ENCODE measurements at regions not wholly inside any gene's neighbourhood (a gene's known extent, or its start where the extent isn't known, plus 50 kb on each side); places are given as distances from the start of the nearest gene placed in this dataset.

DNA sequence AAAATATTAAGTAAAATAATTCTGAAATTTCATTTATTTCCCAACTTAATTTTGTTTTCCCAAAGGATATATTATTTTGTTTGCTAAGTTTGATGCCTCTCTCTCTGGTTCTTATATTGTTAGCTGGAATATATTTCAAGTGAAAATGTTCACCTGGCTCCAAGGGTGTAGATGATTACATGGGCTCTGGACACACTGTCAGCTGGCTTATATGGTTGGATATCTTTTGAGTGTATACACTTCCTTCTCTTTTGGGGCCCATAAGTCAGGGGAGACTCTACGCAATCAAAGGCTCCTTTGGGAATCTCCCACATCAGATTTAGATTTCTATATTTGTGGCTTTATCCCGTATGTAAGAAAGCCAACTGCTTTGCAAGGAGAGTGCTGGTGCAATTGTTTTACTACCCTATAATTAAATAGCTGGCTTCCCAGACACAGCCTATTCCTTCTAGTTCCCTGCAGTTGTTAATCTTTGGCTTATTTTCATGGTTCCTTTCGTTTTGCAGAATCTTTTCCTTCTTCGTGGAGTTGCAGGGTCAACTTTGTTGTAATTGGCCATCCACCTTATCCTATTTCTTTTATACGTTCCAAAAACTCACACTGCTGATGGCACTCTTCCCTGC is 225.7 kb downstream of the DPH6 start:
- DNase-seq (ENCODE audit: low read depth in 4 of 4, low spot score in 2 of 4) = no peak

DNA sequence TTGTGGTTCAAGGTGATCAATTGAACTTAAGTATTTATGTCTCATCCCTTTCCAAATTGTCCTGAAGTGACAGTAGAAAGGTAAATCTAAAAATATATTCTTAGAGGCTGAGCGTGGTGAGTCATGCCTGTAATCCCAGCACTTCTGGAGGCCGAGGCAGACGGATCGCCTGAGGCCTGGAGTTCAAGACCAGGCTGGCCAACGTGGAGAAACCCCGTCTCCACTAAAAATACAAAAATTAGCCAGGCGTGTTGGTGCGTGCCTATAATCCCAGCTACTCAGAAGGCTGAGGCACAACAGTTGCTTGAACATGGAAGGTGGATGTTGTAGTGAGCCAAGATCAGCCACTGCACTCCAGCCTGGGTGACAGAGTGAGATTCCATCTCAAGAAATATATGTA is 226.6 kb downstream of the DPH6 start:
- DNase-seq (ENCODE audit: low read depth in 4 of 4, low spot score in 2 of 4) = no peak

DNA sequence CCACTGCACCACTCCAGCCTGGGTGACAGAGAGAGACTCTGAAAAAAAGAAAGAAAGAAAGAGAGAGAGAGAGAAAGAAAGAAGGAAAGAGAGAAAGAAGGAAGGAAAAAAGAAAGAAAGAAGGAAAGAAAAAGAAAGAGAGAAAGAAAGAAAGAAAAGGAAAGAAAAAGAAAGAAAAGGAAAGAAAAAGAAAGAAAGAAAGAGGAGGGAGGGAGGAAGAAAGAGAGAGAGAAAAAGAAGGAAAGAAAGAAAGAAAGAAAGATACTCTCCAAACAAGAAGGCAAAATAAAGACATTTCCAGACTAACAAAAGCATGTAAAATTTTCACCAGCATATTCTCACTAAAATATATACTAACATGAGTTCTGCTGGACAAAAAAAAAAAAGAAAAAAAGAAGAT is 228.7 kb downstream of the DPH6 start:
- no peak for DNase-seq (ENCODE audit: low read depth in 4 of 4, low spot score in 2 of 4)

DNA sequence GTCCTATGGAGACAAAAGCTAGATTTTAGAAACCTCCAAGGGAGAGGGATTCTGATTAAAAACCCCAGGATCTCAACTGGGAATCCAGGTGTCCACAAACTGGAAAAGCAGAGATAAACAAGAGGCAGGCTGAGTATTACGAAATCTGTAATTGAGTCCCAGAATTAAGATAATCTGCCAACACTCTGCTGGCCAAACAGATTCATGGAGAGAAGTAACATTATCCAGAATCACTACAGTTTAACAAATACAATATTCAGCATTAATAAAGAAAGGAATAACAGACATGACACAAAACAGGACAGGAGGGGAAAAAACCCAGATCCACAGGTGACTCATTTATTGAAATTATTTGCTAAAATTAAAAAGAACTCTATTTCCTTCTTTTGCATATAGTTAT is 227.2 kb upstream of the NANOGP8 start:
- DNase-seq (ENCODE audit: low read depth in 4 of 4, low spot score in 2 of 4) = no peak

DNA sequence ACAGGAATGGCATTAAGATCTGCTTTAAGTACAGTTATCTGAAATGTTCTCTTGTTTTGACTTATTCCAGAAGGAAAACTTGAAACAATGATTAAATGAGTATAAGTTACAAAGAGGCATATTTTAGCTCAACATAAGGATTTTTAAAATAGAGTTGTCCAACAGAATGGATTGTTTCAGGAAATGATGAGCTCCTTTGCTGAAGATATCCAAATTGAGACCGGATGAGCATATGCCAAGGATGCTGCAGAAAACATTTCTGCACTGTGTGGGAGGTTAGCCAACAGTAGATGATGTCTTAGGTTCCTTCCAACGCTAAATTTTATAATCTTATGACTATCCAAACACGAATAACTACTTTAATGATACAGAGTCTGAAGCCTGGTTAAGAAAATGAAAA is 226.5 kb upstream of the NANOGP8 start:
- no peak for DNase-seq (ENCODE audit: low read depth in 4 of 4, low spot score in 2 of 4)

DNA sequence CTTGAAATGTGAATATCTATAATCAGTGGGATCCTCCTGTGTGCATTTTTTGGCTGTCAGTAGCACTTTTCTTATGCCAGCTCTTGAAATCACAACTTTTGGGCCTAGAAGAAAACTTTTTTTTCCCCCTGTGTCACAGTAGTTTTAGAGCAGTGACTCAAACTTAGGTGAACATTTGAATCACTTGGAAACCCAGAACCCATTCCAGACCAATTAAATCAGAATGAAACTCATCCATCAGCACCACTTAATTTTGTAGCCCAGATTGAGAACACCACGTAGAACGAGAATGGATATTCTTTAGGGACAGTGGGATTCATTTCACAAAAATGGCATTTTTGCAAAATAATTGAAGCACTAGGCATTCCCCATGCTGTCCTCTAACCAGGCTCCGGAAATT is 224.8 kb upstream of the NANOGP8 start:
- DNase-seq (ENCODE audit: low read depth in 4 of 4, low spot score in 2 of 4) = no peak

DNA sequence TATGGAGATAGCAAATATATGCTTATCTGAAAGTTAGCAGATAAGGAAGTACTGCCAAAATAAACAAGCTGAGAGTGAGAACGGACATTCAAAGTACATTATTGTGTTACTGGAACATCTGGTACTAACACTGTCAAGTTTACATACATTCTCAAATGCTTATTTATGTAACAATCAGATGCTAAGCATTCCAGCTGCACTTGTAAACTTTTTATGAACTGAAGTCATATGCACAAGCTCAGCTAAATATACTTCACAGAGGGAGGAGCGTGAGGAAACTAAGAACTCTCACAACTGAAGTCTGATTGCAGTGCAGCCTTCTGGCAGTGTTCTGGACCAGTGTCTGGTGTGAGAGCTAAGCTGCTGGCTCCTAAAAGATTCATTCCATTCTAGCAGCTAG is 223.7 kb upstream of the NANOGP8 start:
- no peak for DNase-seq (ENCODE audit: low read depth in 4 of 4, low spot score in 2 of 4)

DNA sequence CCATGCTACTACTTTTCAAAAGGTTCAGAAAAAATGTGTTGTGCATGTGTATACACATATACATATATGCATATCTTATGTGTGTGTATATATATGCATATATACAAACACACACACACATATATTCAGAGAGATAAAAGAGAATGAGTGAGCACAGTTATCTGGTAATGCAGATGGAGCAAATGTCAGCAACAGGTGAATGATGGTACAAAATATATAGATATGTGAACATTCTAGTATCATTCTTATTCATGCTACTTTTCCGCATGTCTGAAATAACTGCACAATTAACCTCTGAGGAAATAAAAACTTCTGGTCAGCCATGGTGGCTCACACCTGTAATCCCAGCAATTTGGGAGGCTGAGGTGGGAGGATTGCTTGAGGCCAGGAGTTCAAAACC is 222.6 kb upstream of the NANOGP8 start:
- no peak for DNase-seq (ENCODE audit: low read depth in 4 of 4, low spot score in 2 of 4)

DNA sequence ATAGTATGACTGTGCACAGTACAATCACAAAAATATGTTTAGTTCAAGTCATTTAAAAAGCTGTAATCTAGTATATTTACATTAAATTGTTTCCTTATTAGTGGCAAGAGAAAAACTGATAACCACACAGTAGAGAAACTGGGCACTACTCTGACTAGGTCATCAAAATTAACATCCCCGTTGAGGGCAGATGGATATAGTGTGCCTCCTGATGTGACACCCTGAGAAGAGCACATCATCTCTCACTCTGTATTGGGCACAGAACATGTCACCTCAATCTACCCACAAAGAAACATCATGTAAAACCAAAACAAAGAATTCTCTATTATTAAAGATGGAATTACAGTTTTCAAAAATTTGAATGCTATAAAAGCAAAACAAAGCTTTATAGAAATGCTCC is 221.9 kb upstream of the NANOGP8 start:
- DNase-seq (ENCODE audit: low read depth in 4 of 4, low spot score in 2 of 4) = no peak

DNA sequence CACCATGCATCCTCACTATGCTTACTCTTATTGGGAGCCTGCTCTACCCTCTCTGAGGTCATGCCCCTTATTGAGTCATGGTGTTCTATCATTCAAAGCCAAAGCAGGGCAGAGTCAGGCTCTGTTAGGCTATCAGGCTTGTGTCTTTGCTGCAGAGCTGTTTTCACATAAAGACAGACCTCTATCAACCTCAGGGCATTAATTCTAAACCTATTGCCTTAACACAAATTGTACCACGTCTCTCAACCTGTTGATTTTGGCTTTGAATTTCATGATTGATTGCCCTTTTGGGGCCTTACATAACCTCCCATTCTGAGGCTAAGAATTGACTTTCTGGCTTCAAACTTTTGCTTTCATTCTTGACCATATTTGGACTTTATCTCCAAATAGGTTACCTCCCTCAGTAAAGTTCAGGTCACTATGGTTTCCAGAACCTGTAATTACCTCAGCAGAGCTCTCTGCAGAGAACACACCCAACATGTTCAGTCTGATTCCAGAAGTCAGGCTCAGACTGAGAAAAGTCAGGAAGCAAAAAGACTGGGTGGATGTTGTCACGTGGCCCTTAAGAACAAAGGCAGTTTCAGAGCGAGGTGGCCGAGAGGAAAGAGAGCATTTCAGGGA is 221.4 kb upstream of the NANOGP8 start:
- DNase-seq (ENCODE audit: low read depth in 4 of 4, low spot score in 2 of 4) = no peak

DNA sequence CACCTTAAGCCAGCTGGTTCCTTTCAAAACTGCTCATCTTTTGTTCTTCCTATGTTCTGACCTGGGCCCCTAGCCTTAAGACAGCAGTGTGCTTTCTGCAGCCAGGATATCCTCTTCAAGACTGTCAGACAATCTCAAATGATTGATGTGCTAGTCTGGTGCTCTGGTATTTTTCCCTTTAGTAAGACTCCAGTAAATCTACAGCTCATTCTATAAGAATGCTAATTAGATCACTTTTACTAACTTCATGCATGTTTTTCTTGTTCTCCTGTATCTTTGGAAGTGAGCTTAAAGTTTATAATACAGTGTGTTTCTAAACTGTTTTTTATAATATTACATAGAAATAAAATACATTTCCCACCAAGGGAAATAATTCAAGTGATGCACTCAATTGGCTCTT is 220.9 kb upstream of the NANOGP8 start:
- DNase-seq (ENCODE audit: low read depth in 4 of 4, low spot score in 2 of 4) = no peak

DNA sequence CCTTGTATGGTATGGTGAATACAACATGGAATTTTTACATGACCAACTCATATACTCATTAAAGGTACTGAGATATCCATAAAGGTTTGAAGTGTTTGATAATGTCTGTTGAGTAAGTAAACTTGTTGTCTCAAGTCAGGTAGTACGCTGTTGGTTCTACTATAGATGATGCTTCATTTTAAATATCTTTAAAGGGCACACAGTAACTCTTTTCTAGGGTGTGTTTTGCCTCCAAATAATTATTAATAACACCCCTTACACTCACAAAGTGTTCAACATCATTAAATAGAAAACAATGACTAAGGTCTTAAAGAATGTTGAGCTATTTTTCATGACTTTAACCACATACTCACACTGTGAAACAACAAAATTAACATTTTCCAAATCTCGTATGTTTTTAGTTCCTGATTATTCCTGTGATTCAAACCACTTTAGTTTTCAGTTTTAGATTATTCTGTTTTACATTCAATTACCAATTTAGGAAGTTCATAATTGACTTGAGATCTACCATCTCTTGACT is 220.0 kb upstream of the NANOGP8 start:
- DNase-seq (ENCODE audit: low read depth in 4 of 4, low spot score in 2 of 4) = no peak

DNA sequence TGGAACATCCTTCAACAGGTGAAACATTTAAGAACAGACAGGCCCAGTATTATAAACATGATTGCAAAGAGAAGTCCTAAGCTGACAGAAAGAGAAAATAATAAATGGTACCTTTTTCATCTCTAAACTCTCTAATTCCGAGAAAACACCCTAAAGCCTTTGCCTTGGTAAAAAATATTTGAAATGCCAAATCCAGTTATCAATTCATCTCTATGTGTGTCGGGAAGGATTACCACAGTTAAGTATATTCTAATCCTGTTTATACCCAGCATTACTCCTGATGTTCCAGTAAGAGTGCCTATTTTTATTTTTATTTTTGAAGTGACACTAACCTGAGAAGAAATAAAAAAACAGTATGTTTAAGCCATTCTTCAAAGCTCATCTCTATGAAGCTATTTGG is 219.3 kb upstream of the NANOGP8 start:
- no peak for DNase-seq (ENCODE audit: low read depth in 4 of 4, low spot score in 2 of 4)

DNA sequence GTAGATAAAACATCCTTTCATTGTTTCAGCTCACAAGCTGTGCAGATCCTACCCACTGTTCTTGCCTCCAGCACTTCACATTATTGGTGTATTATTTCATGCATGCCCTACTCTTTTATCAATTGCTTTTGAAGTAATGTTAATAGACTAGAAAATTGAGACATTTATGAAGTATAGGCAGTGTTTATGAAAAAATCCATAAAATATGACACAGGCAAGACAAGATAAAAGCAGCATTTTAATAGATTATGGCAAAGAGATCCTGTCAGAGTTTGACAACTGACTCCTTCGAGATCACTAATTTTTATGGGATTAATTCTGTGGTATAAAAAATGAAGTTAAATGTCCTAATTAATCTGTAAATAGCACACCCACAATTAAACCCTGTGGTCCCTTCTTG is 217.2 kb upstream of the NANOGP8 start:
- DNase-seq (ENCODE audit: low read depth in 4 of 4, low spot score in 2 of 4) = no peak

DNA sequence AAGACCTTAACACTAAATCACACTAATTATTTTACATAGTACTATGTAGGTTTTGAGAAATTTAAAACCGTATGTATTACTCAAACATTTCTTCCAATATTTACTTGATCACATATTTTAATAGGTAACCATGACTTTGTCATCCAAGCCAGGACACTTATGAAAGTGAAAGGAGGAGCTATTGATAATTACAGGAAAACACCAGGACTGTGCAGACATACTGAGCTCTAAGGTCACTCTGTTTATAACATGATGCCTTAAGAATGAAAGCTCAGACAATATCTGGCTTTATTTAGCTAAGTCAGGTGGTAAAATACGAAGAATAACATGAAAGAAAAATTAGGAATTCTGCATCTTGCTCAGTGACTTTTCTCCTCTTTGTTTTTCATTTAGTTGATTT is 216.0 kb upstream of the NANOGP8 start:
- no peak for DNase-seq (ENCODE audit: low read depth in 4 of 4, low spot score in 2 of 4)

DNA sequence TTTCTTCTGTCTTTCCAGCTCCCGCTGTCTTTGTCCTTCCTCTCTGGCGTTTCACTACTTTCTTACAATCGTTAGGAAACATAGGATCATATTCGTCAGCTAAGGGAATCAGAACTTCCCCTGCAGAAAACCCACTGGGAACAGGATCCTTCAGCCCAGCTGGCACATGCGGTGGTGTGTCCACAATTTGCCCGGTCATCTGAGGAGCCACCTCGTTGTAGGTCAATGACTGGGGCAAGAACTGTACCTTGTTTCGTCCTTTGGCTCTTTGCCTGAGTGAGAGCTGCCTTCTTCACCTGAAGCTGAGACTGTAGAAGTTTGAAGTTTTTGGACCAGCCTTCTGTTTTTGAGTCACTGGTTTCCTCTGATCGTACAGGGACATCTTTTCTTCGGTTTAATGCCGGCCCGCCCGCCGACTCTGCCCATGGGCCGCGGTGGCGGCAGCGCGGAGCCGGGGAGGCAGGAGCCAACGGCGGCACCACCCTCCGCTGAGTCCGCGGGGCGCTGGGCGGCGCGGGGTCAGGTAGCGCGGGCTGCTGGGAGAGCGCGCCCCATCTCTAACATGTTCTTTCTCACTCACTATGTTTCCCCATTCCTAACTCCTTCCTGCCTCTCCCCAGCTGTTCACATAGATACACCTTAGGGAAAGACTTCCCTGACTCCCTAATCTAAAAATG is 214.1 kb upstream of the NANOGP8 start:
- DNase-seq (ENCODE audit: low read depth in 4 of 4, low spot score in 2 of 4) = no peak

DNA sequence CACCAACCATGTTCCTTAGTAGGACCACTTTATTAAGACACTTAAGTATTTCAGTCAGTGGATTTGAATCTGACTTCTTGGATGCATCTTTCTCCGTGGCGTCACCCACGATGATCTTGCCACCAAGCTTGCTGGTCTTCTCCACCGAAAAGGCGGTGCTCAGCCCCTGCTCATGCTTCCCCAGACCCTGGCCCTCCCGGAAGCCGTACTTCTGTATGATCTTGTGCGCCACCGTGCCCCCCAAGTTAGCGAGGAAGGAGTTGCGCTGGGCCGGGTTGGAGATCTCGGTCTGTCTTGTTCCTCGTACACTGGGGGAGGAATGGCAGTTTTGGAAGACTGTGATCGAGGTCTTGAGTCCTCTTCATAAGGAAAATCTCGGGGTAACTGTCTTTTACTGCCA is 213.4 kb upstream of the NANOGP8 start:
- DNase-seq (ENCODE audit: low read depth in 4 of 4, low spot score in 2 of 4) = no peak

DNA sequence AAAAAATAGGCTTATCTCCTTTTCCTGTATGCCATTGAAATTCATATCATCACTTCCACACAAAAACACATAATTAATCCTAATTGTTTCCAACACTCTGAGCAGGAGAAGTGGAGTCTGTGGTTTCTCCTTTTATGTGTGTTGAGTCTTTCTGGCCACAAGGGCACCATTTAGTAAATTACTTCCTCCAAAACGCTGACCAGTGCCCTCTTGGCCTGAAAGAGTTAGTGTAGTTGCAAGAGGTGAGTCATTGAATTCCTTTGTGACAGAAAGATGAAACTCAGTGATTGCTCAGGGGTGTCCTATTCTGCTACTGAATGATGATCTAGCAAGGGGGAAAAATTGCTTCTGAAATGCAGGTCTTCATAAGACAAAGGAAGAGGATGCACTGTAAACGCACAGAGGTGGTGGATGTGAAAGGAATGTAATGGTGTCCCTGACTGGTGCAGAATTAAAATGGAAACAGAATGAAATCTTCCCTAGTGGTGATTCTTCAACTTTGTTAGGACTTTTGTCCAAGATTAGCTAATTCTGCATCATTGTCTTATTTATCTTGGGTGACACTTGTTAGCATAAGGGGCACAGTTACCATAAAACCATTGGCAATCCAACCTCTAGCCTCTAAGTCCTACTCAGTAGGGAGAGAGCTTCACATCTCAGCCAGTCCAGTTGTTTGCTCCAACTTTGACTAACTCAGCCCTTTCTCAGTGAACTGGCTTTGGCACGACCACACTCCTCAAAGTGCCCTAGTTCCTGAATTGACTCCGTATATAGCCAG is 208.4 kb upstream of the NANOGP8 start:
- no peak for DNase-seq (ENCODE audit: low read depth in 4 of 4, low spot score in 2 of 4)

DNA sequence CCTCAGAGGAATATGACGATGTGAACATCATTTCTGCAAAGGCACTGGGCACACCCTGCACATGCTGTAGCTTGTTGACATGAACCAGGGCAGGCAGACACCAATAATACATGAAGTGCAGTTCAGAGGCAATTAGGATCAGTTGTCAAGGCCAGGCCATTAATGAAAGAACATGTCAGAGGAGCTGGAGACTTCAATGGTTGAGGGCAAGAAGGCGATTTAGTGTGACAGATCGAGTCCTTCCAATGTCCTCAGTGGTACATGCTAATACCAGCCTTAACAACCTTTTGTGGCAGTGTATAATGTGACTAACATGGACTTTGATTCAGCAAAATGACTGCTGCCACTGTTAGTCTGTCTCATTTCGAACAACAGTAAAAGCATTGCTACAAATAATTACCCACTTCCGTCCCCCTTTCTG is 205.2 kb upstream of the NANOGP8 start:
- no peak for DNase-seq (ENCODE audit: low read depth in 4 of 4, low spot score in 2 of 4)

DNA sequence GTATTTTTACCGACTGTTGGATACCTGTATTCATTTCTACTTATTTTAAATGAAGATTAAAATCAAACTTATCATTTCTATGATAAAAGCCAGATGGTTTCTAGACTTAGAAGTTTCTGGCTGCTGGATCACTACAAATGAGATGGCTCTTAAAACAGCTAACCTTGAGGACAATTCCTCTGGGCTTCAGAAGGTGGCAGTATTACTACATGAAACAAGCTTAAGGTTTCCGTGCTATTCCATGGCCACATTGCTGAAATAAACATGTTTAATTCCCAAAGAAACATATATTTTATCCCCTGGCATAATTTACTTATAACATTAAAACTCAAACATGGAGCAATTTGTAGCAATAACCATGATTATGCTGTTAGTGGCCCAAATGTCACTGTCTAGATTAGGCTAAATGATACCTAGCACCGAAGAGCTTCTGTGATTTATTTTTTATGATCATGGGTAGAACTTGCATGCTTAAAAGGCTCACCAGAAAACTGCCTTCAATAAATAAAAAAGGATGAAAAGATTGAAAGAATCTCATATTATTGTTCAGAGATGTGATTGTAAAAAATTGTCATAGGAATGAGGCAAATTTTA is 204.0 kb upstream of the NANOGP8 start:
- peak in 2 of 4 donors; percentile 62 for DNase-seq (ENCODE audit: low read depth in 4 of 4, low spot score in 2 of 4)

DNA sequence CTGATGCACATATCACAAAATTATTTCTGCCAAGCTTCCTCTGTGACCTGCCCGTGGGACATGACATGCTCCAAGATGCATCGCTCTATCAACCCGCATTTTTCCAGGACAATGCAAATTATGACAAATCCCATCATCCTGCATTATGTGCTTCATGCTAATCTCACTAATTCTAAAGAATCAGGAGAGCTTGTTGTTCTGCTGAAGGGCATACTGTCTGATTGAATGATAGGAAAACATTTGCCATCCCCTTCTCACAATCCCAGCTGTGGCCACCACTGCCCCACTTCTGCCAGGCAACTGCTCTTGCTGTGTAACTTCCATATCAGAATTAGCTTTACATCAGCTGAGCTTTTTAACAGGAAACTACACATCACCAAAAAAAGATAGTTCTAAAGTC is 203.5 kb upstream of the NANOGP8 start:
- DNase-seq (ENCODE audit: low read depth in 4 of 4, low spot score in 2 of 4) = no peak

All from left renal cortex interstitium (tissue), 4 donors.